D721Med (cell line): ENCODE measurements at regions not wholly inside any gene's neighbourhood (a gene's known extent, or its start where the extent isn't known, plus 50 kb on each side); places are given as distances from the start of the nearest gene placed in this dataset.

Experiments
- DNase-seq: peaks from one replicate; pipeline ENCODE4 v3.0.0; 2011; ENCODE audit warnings: low spot score; ENCODE audit not compliant: insufficient read length
- FAIRE-seq: peaks from 2 replicates; lab custom pipeline; 2011; peaks lifted over from hg19 to GRCh38; lab: Jason Lieb, UNC
- CTCF ChIP-seq: IDR thresholded peaks from 2 replicates; pipeline ENCODE4 v1.5.1; 2012; ENCODE audit warnings: mild to moderate bottlenecking, control low read depth; ENCODE audit not compliant: insufficient read depth; ENCODE audit errors: missing control alignments

GRCh38 chr19:31121501-31121900, 227.7 kb downstream of the TSHZ3 start:
- no peak for DNase-seq
- no peak for TF ChIP-seq CTCF
- no peak for FAIRE-seq

DNA sequence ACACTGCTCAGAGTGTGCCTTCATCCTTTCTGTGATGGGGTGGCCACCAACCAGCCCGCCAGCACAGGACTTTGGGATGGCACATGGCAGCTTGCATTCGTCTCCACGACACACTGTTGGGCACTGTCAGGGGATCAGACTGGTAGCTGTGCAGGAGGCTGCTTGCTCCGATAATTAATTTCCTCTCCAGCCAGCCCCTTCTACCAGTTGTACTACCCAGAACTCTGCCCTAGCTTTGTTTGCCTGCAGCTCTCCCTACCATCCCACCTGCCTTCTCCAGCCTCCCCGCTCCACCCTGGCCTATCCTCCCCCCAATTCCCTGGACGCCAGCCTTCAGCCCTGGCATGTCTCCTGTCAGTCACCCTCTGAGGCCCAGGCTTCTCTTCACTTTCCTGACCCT, 228.3 kb downstream of the TSHZ3 start:
- no peak for TF ChIP-seq CTCF
- no peak for FAIRE-seq

DNA sequence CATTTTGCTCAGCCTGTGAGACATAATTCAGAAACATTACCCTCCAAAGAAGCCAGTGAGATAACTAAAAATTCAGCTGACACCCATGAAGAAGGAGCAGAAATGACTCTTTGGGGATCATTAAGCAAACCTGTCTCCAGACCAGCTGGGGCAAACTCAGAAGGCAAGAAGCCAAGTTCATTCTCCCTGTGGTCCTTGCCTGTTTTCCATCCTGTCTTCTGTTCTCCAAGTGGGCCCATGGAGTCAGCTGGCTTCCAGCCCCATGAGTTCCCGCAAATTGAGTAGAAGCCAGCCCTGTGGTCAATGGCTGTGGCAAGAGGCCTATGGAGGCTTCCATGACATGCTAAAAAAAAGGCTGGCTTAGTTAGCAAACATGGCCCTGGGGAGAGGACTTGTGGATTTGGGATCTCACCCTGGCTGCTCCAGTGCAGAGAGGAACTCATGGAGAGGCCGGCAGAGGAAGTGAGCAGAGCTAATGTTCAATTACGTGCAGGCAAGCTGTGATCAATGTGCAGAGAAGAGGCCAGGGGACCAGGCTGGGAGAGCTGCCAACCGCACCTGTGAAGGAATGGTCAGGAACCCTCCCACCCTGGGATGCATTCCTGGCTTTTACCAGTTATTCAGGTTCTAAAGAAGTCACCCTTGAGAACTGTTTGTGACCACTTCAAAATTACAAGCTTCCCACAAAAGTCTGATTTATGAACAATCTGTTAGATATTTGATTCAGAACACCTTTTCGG, 229.1 kb downstream of the TSHZ3 start:
- FAIRE-seq (no peak), DNase-seq (no peak)

More for the DNA sequence above, 228.3 kb downstream of the TSHZ3 start:
- no peak for DNase-seq

DNA sequence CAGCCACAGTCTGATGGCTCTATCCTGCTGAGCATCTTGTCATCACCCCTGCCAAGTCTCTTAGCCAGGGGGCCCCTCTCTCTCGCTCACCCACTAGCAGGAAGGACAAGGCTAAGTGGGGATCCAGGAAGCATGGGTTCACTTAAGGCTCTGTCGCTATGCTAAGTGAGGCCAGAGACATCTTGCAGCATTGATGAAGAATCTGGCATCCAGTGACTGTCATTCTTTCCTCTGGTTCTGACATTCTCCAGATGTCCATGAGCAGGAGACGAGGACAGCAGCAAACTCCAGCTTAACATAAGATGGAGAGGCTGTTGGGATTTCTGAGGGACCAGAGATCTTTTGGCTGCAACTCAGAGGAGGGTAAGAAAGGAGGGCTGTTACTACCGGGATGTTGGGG, 230.2 kb downstream of the TSHZ3 start:
- TF ChIP-seq CTCF, result no peak
- no peak for FAIRE-seq
- DNase-seq, result no peak

More for the DNA sequence above, 229.1 kb downstream of the TSHZ3 start:
- no peak for TF ChIP-seq CTCF

DNA sequence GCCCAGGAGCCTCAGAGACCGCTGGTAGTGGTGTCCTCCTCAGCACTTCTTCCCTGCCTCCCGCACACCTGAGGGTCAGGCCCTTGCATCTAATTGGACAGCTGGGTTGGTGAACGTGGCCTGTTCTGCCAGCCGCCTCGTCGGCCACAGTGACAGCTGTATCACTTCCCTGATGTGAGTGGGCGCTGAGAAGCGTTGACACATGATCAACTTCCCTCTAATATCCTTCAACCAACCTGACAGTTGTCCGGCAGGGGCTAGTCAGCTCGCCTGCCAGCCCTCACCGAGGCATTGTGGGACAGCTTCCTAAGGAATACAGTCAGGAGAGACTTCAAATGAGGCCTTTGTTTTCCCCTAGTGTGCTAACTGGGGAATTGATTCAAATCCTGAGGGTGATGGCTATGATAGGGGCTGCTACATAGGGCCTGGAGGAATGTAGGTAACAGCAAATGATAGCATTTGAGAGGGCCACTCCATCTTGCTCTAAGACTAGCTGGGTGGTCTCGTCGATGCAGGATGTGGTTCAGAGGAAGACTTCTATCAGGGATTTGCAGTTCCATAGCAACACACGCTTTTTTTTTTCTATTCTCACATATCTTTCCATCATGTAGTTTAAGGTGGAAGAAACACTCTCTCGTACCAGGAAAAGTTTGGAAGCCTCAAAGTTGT, 230.8 kb downstream of the TSHZ3 start:
- no peak for FAIRE-seq
- TF ChIP-seq CTCF, result no peak

DNA sequence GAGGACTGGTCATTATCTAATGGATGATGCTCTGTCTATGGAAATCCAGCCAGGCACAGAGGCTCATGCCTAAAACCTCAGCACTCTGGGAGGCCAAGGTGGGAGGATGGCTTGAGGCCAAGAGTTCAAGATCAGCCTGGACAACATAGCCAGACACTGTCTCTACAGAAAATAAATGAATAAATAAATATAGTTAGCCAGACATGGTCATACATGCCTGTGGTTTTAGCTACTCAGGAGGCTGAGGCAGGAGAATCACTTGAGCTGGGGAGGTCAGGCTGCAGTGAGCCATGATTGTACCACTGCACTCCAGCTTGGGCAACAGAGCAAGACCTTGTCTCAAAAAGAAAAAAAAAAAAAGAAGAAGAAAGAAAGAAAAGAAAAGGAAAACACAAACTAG, 234.7 kb downstream of the TSHZ3 start:
- no peak for TF ChIP-seq CTCF
- DNase-seq (no peak), FAIRE-seq (no peak)

More for the DNA sequence above, 230.8 kb downstream of the TSHZ3 start:
- DNase-seq, result no peak

DNA sequence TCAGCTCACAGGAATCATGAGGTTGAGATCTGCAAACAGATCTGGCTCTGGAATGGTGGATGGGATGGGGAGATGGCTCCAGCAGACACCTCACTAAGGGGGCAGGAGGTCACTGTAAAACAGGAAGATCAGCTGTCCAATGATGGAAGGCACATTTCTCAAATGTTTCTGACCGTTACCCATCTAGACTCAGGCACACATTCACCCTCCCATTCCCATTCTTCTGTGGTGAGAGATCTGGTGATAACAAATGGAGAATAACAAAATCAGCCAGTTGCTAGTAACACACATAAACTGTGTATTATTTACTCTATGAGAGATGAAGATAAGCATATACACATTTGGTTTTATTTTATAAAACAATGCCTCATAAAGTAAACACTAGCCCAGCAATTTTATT, 235.9 kb downstream of the TSHZ3 start:
- no peak for TF ChIP-seq CTCF
- FAIRE-seq, result no peak
- no peak for DNase-seq
